ENCODE measurements at regions not wholly inside any gene's neighbourhood (a gene's known extent, or its start where the extent isn't known, plus 50 kb on each side); places are given as distances from the start of the nearest gene placed in this dataset.

GRCh38 chr14:30260833-30261607 lies 297.9 kb upstream of the G2E3 start:
- Mint-ChIP-seq H3K27ac (ENCODE audit: unreplicated experiment) (no peak overlapping the region), H3K27me3 (ENCODE audit: low read depth) (peaks cover 15% of the 10 kb centered on the region), H3K9me3 (ENCODE audit: low read depth) (peaks cover under 1% of the 10 kb centered on the region), H3K36me3 (ENCODE audit: low read depth) (no peaks in the 10 kb centered on the region), H3K4me3 (ENCODE audit: unreplicated experiment) (no peak overlapping the region), H3K4me1 (ENCODE audit: low read depth) (no peaks in the 10 kb centered on the region)
- TF ChIP-seq CTCF (IDR thresholded peaks at IDR 0.05), result no peak
- DNase-seq (ENCODE audit: low spot score), result no peak

GRCh38 chr14:30264161-30264560 lies 294.8 kb upstream of the G2E3 start:
- Mint-ChIP-seq H3K27ac (ENCODE audit: unreplicated experiment) (no peak overlapping the region), H3K9me3 (ENCODE audit: low read depth) (no peaks in the 10 kb centered on the region), H3K4me1 (ENCODE audit: low read depth) (peaks cover 3% of the 10 kb centered on the region), H3K36me3 (ENCODE audit: low read depth) (no peaks in the 10 kb centered on the region), H3K27me3 (ENCODE audit: low read depth) (peaks cover 12% of the 10 kb centered on the region), H3K4me3 (ENCODE audit: unreplicated experiment) (no peak overlapping the region)
- no peak for TF ChIP-seq CTCF (IDR thresholded peaks at IDR 0.05)
- no peak for DNase-seq (ENCODE audit: low spot score)

GRCh38 chr14:30266290-30266689 lies 292.7 kb upstream of the G2E3 start:
- no peak overlapping the region for H3K4me3 Mint-ChIP-seq (ENCODE audit: unreplicated experiment)
- H3K4me1 Mint-ChIP-seq (ENCODE audit: low read depth), result peaks cover 11% of the 10 kb centered on the region
- H3K9me3 Mint-ChIP-seq (ENCODE audit: low read depth), result no peaks in the 10 kb centered on the region
- no peak for TF ChIP-seq CTCF (IDR thresholded peaks at IDR 0.05)
- H3K27ac Mint-ChIP-seq (ENCODE audit: unreplicated experiment), result no peak overlapping the region
- no peaks in the 10 kb centered on the region for H3K36me3 Mint-ChIP-seq (ENCODE audit: low read depth)
- H3K27me3 Mint-ChIP-seq (ENCODE audit: low read depth), result peaks cover 6% of the 10 kb centered on the region
- DNase-seq (ENCODE audit: low spot score), result no peak

- DNase-seq (ENCODE audit: low spot score), result no peak
- no peak for TF ChIP-seq CTCF (IDR thresholded peaks at IDR 0.05)
- H3K4me3 Mint-ChIP-seq (ENCODE audit: unreplicated experiment), result no peak overlapping the region
Observed at GRCh38 chr14:30267141-30267540, 291.8 kb upstream of the G2E3 start.

GRCh38 chr14:30270200-30271161 lies 288.5 kb upstream of the G2E3 start:
- no peak overlapping the region for H3K27ac Mint-ChIP-seq (ENCODE audit: unreplicated experiment)
- H3K4me1 Mint-ChIP-seq (ENCODE audit: low read depth), result peaks cover 11% of the 10 kb centered on the region
- no peaks in the 10 kb centered on the region for H3K9me3 Mint-ChIP-seq (ENCODE audit: low read depth)
- H3K4me3 Mint-ChIP-seq (ENCODE audit: unreplicated experiment), result peak overlapping the region; percentile 67
- TF ChIP-seq CTCF (IDR thresholded peaks at IDR 0.05), result peak; percentile 90
- peak; percentile 76 for DNase-seq (ENCODE audit: low spot score)
- H3K27me3 Mint-ChIP-seq (ENCODE audit: low read depth), result peaks cover 14% of the 10 kb centered on the region
- no peaks in the 10 kb centered on the region for H3K36me3 Mint-ChIP-seq (ENCODE audit: low read depth)

More at GRCh38 chr14:30267141-30267540, 291.8 kb upstream of the G2E3 start:
- Mint-ChIP-seq H3K36me3 (ENCODE audit: low read depth) (no peaks in the 10 kb centered on the region), H3K9me3 (ENCODE audit: low read depth) (no peaks in the 10 kb centered on the region), H3K4me1 (ENCODE audit: low read depth) (peaks cover 11% of the 10 kb centered on the region), H3K27me3 (ENCODE audit: low read depth) (peaks cover 2% of the 10 kb centered on the region), H3K27ac (ENCODE audit: unreplicated experiment) (no peak overlapping the region)
